Testis (tissue), 2 donors: ENCODE measurements at regions not wholly inside any gene's neighbourhood (a gene's known extent, or its start where the extent isn't known, plus 50 kb on each side); places are given as distances from the start of the nearest gene placed in this dataset.

Experiments used
- DNase-seq: peaks from one replicate; pipeline ENCODE4 v3.0.0-alpha.2; 2019
- H3K27ac ChIP-seq, 2 donors: fragments of 200-600 bp; sonication (generic); one replicate each; pipeline ENCODE4 v1.5.1; 2019
- H3K27me3 ChIP-seq: fragments of 200-600 bp; sonication (generic); one replicate; pipeline ENCODE4 v1.5.1; 2019
- H3K36me3 ChIP-seq: fragments of 200-600 bp; sonication (generic); one replicate; pipeline ENCODE4 v1.5.1; 2017; ENCODE audit warnings: low read depth; ENCODE audit errors: missing control alignments
- H3K4me1 ChIP-seq: fragments of 200-600 bp; sonication (generic); one replicate; pipeline ENCODE4 v1.5.1; 2019
- H3K4me3 ChIP-seq, 2 donors: fragments of 200-600 bp; sonication (generic); one replicate each; pipeline ENCODE4 v1.5.1; 2017 to 2019
- H3K9me3 ChIP-seq: fragments of 200-600 bp; sonication (generic); one replicate; pipeline ENCODE4 v1.5.1; 2017
- POLR2A ChIP-seq: fragments of 450-650 bp; IDR thresholded peaks from one replicate; pipeline ENCODE4 v1.6.1; 2017; ENCODE audit warnings: antibody characterized with exemption, mild to moderate bottlenecking, moderate library complexity
- WGBS, 2 donors: methylation state at CpG; one replicate each; pipeline ENCODE4 v1.1.5; 2018; 5-methylcytosine and 5-hydroxymethylcytosine counted together
- intact Hi-C: fragments of 100-400 bp; cut with DNase I; formaldehyde crosslinking; loops from one replicate; pipeline ENCODE4 v1.15.1; 2023; ENCODE audit warnings: low total_unique reads
- TF ChIP-seq, protein P1 (sequence below), 3 experiments: fragments of 450-650 bp in 2 of 3; fragments of 200-600 bp in 1 of 3; sonication (generic) in 1 of 3; IDR thresholded peaks; one replicate each; pipeline ENCODE4 v1.5.1; 2016 to 2019; ENCODE audit warnings: antibody characterized with exemption in 3 of 3, mild to moderate bottlenecking in 2 of 3, moderate library complexity in 1 of 3

DNA sequence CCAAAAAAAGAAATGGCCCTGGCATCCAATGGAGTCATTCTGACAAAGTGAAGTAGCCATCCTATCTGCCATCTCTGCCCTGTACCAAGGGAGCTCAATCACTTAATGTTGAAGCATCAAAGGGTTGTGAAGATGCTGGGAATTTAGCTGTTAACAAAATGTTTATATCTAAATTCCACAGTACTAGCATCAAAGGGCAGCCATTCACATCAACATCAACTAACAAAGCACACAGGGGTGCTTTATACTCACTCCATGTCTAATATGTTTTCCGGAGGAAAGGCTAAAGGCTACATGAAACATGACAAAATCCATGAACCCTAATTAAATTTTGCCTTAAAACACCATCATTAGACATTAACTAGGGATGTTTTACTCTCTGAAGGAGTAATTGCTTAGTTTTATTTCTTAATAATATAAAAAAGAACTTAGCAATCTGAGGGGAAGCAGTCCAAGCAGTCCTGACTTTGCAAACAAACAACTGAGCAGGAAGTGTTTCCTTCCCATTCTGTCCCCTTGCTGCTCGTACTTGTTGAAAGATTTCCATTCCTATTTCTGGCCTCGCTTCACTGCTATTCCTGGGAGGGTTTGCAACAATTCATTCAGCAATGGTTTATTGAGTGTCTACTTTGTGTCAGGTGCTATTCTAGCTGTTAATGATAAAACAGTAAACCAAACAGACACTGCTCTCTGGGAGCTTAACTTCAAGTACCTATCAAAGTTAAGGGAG is 208.6 kb upstream of the SLC7A11 start:
- no peak for DNase-seq
- Histone ChIP-seq H3K4me1 (no peaks in the 10 kb centered on the region), H3K36me3 (no peaks in the 10 kb centered on the region), H3K4me3 (no peak overlapping the region), H3K27ac (no peak overlapping the region), H3K27me3 (no peaks in the 10 kb centered on the region), H3K9me3 (no peaks in the 10 kb centered on the region)
- 39 to 44% methylated on average over 3 of the region's 3 CpGs for WGBS, 2 donors
- intact Hi-C loops: no loop called here
- TF ChIP-seq POLR2A: no peak
- TF ChIP-seq, protein P1, sequence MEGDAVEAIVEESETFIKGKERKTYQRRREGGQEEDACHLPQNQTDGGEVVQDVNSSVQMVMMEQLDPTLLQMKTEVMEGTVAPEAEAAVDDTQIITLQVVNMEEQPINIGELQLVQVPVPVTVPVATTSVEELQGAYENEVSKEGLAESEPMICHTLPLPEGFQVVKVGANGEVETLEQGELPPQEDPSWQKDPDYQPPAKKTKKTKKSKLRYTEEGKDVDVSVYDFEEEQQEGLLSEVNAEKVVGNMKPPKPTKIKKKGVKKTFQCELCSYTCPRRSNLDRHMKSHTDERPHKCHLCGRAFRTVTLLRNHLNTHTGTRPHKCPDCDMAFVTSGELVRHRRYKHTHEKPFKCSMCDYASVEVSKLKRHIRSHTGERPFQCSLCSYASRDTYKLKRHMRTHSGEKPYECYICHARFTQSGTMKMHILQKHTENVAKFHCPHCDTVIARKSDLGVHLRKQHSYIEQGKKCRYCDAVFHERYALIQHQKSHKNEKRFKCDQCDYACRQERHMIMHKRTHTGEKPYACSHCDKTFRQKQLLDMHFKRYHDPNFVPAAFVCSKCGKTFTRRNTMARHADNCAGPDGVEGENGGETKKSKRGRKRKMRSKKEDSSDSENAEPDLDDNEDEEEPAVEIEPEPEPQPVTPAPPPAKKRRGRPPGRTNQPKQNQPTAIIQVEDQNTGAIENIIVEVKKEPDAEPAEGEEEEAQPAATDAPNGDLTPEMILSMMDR (IDR thresholded peaks at IDR 0.05): no peak

DNA sequence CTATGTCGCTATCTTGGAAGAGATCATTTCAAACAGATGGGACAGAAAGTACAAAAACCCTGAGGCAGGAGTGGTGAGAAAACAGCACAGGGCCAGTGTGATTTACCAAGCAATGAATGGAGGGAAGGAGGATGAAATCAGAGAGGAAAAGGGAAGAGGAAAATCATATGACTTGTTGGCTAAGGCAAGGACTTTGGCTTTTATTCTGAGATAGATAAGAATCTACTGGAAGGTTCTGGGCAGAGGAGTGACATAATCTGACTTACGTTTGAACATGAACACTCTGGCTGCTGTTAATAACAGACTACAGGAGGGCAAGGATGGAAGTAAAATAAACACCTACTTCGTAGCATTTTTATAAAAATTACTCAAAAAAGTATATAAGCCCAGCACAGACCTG is 207.8 kb upstream of the SLC7A11 start:
- intact Hi-C loops: no loop called here
- no peak for DNase-seq
- TF ChIP-seq POLR2A: no peak
- TF ChIP-seq, protein P1 (IDR thresholded peaks at IDR 0.05): no peak
- Histone ChIP-seq H3K27ac (no peak overlapping the region), H3K27me3 (no peaks in the 10 kb centered on the region), H3K4me3 (no peak overlapping the region), H3K4me1 (no peaks in the 10 kb centered on the region), H3K36me3 (no peaks in the 10 kb centered on the region), H3K9me3 (no peaks in the 10 kb centered on the region)
- WGBS, 2 donors: 63 to 88% methylated on average over 3 of the region's 3 CpGs

DNA sequence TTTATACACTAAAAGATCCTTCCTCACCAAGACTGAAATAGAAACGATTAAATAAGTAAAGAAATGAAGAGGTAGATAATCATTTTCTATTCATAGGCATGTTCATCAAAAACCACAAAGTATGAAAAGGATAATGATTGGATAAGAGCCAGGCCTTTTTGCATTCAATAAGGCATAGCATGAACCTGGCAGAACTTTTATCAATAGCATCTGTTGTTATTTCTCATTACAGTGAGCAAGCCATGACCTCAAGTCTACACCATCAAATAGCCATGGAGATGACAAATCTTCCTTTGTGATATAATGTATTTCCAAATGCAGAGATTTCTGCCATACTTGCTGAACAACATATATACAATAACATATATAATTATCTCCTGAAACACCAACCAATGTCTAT is 206.0 kb upstream of the SLC7A11 start:
- Histone ChIP-seq H3K27me3 (no peaks in the 10 kb centered on the region), H3K36me3 (no peaks in the 10 kb centered on the region), H3K9me3 (no peaks in the 10 kb centered on the region), H3K4me1 (no peaks in the 10 kb centered on the region), H3K27ac (no peak overlapping the region), H3K4me3 (no peak overlapping the region)
- no peak for TF ChIP-seq POLR2A
- TF ChIP-seq, protein P1 (IDR thresholded peaks at IDR 0.05): no peak
- DNase-seq: no peak
- WGBS, 2 donors: 73 to 83% methylated on average over 1 of the region's 1 CpG
- intact Hi-C loops: no loop called here

DNA sequence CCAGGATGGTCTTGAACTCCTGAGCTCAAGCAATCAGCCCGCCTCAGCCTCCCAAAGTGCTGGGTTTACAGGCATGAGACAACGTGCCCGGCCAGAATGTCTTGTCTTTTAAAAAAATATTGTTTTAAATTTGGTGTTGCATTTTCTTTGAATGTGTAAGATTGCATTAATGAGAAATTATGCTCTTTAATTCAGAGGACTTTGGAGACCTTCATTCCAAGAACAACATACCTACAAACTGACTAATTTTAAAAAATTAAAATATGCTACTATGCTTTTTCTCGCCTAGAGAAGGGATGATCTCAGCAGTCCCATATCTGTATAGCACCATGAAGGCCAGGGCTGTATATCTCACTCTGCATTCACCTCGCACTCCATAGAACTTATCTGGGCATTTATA is 204.3 kb upstream of the SLC7A11 start:
- no peak overlapping the region for H3K4me3 ChIP-seq
- no peaks in the 10 kb centered on the region for H3K36me3 ChIP-seq
- no peak for DNase-seq
- H3K9me3 ChIP-seq: no peaks in the 10 kb centered on the region
- H3K4me1 ChIP-seq: no peaks in the 10 kb centered on the region
- H3K27me3 ChIP-seq: no peaks in the 10 kb centered on the region
- TF ChIP-seq POLR2A: no peak
- TF ChIP-seq, protein P1 (IDR thresholded peaks at IDR 0.05): no peak
- intact Hi-C loops: no loop called here
- 93 to 95% methylated on average over 5 of the region's 5 CpGs for WGBS, 2 donors
- no peak overlapping the region for H3K27ac ChIP-seq

DNA sequence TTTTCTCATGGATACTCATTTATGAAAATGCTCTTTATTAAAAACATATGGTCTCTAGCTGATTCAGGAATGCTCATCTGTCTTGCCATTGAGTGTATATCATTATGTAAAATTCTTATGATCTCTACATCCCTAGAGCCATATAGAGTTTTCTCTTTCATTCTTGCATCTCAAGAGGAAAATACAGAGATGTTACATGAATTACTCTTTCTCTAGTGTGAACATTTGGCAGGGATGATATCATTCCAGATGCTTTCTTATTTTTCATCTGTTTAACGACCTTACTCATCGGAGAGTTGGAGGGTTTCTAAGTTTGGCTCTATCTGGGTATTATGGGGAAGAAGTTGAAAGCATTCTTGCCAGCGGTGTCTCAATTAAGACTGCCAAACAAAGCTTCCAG is 202.9 kb upstream of the SLC7A11 start:
- Histone ChIP-seq H3K4me3 (no peak overlapping the region), H3K9me3 (no peaks in the 10 kb centered on the region), H3K27me3 (no peaks in the 10 kb centered on the region), H3K27ac (no peak overlapping the region), H3K36me3 (no peaks in the 10 kb centered on the region), H3K4me1 (no peaks in the 10 kb centered on the region)
- no peak for DNase-seq
- intact Hi-C loops: no loop called here
- 47 to 69% methylated on average over 3 of the region's 3 CpGs for whole genome bisulfite sequencing, 2 donors
- no peak for TF ChIP-seq POLR2A
- TF ChIP-seq, protein P1 (IDR thresholded peaks at IDR 0.05): no peak
